Smooth muscle cell of the brain vasculature (primary cell): ENCODE measurements at regions not wholly inside any gene's neighbourhood (a gene's known extent, or its start where the extent isn't known, plus 50 kb on each side); places are given as distances from the start of the nearest gene placed in this dataset.
"Not testable (repeated sequence)": the region's sequence is repeated elsewhere in the genome, so short reads cannot be mapped to it uniquely, and the experiment has no call there.

ENCODE experiments used
- DNase-seq: peaks from one replicate; pipeline ENCODE4 v3.0.0-alpha.2; 2012; ENCODE audit warnings: low read depth, low spot score

DNA sequence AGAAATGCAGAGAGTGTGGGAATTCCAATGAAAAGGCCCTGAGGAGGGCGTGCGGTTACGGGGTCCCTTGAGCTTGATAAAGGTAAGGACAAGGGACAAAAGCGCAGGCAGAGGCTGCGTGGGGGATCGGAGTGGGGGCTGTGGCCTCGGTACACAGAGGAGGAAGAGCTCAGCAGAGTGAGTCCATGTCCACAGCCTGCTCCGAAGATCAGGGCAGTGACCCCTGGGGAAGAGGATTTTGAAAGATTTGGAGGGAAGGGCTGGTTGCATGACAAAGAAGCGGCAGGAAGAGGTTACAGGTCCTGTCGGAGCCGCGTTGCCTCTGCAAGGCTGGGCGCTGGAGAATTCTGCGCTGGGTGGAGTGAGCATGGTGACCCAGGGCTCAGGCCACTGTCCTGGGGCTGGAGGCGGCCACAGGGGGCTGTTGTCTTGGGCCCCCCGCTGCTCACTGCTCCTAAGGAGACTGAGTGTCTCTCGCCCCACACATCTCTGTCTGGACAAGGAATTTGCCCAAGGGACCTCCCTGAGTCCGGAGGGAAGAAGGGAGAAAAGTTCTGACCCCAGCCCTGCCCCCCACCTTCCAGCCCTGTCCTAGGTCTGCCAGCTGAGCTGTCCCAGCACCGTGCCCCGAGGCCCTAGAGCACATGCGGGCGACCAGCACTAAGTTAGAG is 69.8 kb upstream of the INSIG1 start:
- DNase-seq, result no peak

DNA sequence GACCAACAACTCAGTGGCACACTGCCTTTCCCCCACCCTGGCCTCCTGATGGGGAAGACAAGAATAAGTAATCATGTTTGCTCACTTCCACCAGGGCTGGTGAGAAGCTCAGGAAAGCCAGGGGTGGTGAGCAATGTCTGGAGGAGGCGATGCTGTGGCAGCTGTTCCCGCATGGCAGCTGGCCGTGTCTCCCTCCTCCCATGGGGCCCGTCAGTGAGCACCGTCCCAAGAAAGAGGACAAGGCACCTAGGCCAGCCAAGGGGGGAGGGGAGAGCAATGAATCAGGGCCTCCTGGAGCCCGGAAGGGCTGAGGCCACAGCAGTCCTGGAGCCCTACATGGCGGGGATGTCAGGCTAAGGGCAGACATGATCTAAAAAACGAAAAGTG is 69.2 kb upstream of the INSIG1 start:
- DNase-seq, result no peak

DNA sequence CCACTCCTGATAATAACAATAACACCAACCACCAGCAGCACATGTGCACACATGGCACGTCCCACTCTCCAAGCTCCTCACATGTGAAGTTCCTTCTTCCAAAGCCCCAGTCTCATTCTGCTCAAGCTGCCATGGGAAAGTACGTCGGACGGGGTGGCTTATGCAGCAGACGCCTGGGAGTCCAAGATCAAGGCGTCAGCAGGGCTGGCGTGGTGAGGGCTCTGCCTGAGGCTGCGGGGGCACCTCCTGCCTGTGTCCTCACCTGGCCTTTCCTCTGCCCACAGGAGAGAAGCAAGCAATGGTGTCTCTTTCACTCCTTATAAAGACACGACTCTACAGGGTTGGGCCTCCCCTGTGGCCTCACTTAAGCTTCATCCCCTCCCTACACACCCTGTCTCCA is 68.8 kb upstream of the INSIG1 start:
- DNase-seq, result no peak

DNA sequence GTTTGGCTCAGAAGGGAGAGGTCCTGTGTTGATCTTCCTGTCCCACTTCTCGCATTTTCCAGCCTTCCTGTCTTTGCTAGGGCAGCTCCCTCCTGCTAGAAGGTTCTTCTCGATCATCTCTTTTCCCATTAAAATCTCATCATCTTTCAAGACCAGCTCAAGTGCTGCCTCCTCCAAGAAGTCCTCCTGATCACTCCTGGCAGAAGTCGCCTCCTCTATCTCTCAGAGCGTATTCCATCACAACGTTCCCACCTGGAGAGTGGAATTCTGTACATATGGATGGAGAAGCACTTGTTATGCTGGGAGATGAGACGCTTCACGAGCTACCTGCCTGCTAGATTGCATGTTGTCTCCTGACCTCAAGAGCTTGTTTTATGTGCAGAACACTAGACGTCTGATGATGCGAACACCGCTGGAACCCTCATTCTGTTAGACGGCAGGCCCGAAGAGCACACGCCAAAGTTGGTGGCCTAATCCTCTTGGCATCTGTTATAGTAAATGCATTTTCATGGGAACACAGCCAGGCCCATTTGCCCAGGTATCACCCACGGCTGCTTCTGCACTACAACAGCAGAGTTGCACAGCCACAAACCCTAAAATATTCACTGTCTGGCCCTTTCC is 68.0 kb upstream of the INSIG1 start:
- no peak for DNase-seq

DNA sequence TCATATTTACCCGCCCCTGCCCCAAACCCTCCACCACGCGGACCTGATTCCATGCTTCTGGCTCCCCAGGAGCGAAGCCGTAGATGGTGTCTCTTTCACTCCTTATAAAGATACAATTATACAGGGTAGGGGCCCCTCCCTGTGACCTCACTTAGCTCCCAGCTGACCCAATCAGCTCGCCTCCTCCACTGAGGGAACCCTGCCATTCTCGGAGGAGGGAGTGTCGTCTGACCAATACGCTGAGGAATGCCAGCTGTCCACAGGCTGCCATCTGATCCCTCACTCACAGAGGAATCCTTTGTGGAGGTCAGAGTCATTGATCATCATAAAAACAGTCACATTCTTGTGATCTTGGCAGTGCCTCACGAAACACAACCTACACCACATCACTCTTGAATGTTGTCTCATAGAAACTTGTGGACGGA is 67.5 kb upstream of the INSIG1 start:
- DNase-seq, result peak; percentile 64

DNA sequence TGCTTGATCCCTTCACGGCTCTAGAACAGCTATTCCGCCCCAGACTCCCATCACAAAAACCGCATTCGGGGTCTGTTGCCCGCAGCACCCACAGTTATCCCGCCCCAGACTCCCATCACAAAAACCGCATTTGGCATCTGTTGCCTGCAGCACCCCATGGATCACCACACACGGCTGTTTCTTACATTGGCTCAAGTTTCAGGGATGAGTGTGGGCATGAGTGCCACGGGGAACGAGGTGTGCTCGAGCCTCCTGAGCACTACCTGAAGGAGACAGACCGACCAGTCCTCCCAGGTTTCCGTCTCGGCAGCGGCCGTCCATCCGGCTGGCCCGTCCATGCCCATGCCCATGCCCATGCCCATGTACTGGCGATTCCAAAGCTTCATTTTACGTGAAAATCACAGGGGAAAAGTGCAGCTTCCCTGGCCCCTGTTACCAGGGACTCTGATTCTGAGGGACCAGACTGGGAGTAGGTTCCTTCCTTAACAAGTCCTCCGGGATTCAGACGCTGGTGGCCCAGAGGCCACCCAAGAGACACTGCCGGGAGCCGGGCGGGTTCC is 66.4 kb upstream of the INSIG1 start:
- DNase-seq, result no peak

DNA sequence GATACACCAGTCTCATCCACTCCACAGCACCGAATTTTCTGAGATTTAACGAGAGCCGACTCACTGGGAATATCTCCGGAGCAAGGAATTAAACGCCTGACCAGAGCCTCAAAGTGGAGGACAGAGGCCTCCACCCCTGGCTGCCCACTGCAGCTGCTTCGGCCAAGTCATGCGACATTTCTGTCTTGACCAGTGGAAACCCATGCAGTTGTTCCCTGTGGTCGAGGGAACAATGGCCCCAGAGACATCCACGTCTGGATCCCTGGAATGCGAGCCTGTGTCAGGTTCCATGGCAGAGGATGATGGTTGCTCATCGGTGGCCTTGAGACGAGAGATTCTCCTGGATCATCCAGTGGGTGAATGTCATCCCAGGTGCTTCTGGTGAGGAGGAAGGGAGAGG is 65.7 kb upstream of the INSIG1 start:
- no peak for DNase-seq

DNA sequence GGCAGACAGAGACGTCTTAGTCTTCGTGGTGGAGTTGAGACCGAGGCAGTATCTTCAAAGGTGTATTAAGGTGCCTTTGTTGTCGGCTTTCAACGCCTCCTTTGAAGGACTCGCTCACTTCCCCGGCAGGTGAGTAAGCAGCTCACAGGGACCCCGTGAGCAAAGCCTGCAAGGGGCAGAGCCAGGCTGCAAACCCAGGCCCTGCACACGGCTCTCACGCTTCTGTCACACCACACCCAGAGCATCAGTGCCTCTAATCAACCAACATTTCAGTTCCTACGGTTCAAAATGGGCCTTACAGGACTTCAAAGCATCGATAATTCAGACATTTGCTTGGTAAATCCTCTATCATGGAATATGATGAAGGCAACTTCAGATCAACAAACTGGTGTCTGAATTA is 64.8 kb upstream of the INSIG1 start:
- no peak for DNase-seq

DNA sequence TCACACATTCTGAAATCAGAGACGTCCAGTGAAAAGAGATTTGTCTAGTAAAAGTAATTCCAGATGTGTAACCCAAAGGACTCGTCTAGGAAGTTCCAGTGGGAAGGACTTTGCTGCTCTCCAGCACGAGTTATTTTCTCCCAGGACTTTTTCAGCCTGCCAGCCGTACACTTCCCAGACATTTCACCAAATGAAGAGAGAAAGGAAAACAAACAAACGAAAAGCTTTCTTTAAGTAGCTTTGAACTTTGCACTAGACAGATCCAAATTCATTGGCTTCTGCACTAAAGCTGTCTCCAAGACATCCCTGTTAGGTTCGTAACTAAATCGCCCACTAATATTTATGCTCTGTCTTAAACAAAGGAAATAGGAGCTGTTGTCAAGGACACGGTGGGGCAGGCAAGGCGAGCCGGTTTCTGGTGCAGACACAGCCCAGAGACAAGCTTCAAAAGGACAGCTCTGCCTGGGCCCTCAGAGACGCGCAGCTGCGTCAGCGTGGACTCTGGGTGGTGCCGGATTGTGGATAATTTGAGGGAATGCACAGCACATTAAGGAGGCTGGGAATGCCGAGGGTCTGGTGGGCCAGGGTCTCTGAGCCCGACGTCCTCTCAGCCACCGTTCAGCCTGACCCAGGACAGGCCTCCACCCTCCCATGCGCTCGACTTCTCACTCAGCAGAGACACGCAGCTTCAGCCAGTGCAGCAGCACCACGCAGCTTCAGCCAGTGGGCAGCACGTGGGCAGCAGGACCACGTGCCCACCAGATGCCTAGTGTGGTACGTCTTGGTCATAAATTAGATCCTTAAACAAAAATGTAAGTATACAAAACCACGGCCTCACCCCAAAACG is 64.1 kb upstream of the INSIG1 start:
- DNase-seq, result no peak

DNA sequence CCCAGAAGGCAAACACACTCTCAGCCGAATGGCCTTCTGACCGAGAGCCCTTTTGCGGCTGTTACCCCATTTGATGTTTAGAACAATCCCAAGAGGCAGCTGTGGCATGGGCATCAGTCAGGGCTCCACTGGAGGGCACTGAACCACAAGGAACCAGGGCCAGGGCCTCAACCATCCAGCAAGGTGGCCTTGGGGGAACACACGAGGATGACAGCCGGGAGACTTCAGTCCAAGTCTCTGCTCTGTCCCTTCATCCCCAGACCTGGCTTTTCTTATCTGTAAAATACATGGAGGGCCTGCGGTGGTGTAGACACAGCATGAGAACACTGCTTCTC is 63.6 kb upstream of the INSIG1 start:
- no peak for DNase-seq

DNA sequence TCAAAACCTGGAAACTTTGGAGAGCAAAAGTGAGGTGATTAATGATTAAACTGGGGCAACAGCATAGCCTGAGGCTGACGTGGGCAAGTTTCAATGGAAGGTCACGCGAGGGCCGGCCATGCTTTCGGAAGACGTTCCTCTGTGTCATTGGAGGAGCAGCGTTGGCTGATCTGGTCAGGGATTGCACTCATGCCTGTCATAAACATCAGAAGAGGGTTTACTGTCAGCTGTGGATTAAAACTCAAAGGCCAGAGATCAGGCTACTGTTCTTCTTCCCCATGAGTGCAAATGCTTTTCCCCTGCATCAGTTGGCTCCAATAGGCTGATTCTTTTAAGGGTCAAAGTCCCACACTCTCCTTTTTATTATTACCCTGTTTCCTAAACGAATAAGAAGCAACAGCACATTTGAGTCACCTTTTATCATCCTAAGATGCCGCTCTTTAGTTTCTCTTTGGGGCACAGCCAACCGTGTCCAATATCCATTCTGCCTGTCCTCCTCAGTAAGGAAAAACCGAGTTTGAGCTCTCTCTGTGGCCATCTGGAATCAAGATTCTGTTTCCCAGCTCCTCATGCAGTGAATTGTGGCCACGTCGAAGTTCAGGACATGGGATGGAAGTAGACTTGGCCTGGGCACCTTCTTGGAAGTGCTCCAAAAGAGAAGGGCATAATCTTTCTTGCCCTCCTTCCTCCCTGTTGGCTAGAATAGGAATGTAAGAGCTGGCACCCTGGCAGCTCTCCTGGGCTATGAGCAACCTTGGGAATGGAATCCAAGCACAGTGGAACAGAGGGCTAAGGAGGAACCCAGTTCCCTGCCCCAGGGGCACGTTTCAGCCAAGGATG is 62.5 kb upstream of the INSIG1 start:
- no peak for DNase-seq

DNA sequence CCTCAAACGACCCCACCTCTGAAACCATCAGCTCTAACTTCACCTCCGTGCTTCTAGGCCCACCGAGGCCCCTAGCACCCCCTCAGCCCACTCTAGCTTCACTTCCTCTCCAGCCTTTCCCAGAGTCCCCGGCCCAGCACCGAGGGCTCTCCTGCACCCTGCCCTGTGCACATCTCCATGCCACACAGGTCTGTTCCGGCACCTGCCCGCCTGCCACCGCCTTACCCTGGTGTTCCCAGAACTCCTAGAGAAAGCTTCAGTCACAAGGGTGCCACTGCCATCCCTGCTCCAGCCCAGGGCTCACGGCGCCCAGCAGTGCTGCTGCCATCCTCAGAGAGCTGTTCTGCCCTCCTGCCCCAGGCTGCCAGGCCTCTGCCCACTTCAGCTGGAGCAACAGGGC is 61.3 kb upstream of the INSIG1 start:
- DNase-seq, result no peak

DNA sequence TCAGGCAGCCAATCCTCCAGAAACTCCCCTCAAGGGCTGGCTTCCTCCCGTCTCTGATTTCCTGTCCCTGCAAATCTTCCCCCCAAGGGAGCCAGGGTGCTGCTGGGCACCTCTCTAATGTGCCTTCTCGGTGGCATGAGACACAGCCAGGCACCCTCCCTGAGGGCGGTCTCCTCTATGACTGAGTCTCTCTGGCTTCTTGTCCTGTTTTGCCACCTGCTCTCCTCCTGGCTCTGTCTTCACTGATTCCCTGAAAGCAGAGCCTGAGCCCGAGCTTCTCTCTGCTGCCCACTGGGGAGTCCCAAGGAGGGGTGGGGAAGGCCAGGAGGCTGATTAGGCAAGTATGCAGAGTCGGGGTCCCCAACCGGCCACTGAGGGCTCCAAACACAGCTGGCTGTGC is 60.4 kb upstream of the INSIG1 start:
- no peak for DNase-seq

DNA sequence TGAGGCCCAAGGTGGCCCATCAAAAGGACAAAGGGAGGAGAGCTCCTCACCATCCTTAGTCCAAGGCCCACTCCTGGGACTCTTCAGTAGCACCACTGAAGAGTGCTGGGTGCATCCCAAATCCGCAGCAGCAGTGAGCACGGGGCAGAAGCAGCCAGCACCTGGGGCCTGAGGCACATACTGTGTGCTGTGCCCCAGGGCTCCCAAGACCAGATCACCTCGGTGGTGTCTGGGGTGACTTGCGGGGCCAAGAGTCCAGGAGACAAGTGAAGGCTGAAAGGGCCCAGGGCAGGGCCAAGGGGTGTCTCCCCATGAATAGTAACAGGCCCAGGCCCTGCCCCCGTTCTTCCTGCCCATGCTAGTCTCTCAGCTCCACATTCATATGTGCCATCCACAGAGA is 59.9 kb upstream of the INSIG1 start:
- DNase-seq, result no peak

DNA sequence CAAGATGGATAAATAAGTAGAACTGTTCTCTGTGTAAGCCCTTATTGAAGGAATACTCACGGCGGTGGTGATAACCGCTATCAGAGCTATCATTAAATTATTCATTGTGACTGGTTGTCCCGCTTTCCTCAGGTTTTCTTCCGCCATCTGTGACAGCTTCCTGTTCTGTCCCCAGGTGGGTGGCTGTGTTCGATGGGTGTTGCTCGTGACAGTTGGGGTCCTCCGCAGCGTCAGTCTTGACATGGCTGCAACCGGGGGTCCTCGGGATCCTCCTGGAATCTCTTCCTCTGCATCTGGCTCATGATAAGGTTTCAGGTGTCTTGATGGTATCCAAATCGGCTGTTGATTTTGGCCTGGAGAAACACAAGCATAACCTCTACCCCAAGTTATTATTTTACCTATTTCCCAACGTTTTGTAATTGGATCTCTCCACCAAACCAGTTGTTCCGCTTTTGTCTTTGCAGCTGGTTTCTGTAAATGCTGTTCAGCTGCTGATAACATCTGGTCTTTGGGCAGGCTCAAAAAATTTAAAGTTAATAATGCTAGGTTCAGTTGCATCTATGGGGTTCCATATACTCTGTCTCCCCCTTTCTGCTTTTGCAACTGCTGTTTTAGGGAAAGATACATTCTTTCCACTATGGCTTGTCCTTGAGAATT is 58.1 kb upstream of the INSIG1 start:
- not testable (repeated sequence) for DNase-seq

DNA sequence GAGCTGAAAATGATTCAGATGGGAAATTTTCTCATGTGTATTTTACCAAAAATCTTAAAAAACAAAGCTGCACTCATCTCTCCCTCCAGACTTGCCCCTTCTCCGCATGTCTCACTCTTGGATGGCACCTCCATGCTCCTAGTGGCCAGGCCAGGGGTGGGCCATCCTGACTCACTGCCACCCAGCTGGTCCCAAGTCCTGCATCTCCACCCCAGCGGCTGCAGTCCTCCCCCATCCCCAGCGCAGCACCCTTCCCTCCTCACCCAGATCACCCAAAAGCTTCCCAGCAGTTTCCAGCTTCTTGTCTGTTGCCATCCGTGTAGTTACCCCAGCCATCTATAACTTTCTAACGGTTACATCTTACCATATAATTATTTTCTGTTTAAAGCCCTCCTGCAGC is 53.0 kb upstream of the INSIG1 start:
- DNase-seq, result no peak

DNA sequence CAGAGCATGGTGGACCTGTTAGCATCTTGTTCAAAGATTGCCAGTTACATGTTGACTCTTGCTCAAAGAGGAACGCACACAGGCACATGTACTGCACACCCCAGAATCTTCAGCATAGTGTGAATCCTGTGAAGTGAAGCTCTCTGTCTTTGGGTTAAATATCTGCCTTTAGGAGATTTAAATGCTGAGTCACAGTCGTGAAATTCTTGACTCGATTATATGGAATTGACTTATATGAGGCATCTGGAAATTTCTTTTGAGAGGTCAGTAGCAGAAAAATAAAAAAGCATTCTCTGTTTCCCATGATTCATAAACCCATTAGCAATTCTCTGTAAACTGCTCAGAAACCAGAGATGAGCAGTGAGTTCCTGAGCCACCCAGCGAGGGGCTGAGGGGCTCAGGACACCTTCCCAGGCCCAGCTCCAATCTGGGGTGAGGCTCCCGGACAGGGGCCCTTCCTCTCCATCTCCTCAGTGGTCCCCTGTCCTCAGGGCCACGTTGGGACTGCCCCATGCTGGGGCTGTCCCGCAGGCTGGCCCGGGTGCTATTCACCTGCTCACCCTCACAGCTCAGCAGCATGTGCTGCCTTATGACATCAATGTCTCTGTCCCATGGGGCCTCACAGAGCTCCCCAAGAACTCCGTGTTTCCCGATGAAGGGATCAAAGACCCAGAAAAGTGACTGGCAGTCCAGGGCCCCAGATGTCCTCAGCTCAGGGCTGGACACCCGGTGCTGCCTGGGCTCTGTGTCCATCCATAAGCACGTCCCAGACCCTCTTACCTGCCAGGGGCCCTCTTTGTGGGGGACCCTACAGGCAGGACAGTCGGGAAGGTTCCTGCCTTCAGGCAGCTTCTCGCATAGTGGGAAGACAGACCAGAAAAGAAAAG is 50.0 kb upstream of the INSIG1 start:
- no peak for DNase-seq
